ENCODE measurements at regions not wholly inside any gene's neighbourhood (a gene's known extent, or its start where the extent isn't known, plus 50 kb on each side); places are given as distances from the start of the nearest gene placed in this dataset.

GRCh38 chr13:83709426-83710132 is 172.7 kb downstream of the SLITRK1 start (continued):
- no peak for TF ChIP-seq CEBPZ (IDR thresholded peaks at IDR 0.05; ENCODE audit: low read depth, low read length)

- in situ Hi-C loops (cut with MboI) (no loop called here), intact Hi-C loops (cut with micrococcal nuclease; ENCODE audit: unreplicated experiment) (no loop called here)
- Histone ChIP-seq H4K20me1 (ENCODE audit: control insufficient read depth, insufficient read depth) (no peaks in the 10 kb centered on the region), H3K4me1 (ENCODE audit: control insufficient read depth, insufficient read depth, low read length) (no peaks in the 10 kb centered on the region), H3K9me3 (replicated peaks; ENCODE audit: control insufficient read depth, insufficient read depth, low read length) (no peaks in the 10 kb centered on the region), H3K36me3 (ENCODE audit: control insufficient read depth in 2 of 2, insufficient read depth in 2 of 2, low read length in 1 of 2) (no peaks in the 10 kb centered on the region), H3K27me3 (replicated peaks in 1 of 2; ENCODE audit: control insufficient read depth in 2 of 2, insufficient read depth in 2 of 2, low read length in 1 of 2) (no peaks in the 10 kb centered on the region), H2AFZ (ENCODE audit: control insufficient read depth, low read depth, low read length) (no peak overlapping the region), H3K4me3 (no peak overlapping the region), H3K27ac (ENCODE audit: control insufficient read depth, insufficient read depth) (no peak overlapping the region), H3K9ac (ENCODE audit: control insufficient read depth, insufficient read depth, low read length) (no peak overlapping the region), H3K79me2 (ENCODE audit: control insufficient read depth, insufficient read depth, low read length) (no peaks in the 10 kb centered on the region), H3K4me2 (ENCODE audit: control insufficient read depth, insufficient read depth) (no peak overlapping the region)
- ChIA-PET POLR2A (no interaction called here), RAD21 (ENCODE audit: unreplicated experiment) (no interaction called here), CTCF (no interaction called here), SMC1A (ENCODE audit: uncharacterized antibody, unreplicated experiment) (no interaction called here)
- DNase-seq (ENCODE audit: low read depth, low spot score), result no peak
- no peak for FAIRE-seq
- ATAC-seq, result no peak
- 0% methylated on average over 1 of the region's 1 CpG for WGBS (ENCODE audit: insufficient coverage, insufficient replicate concordance, low lambda C conversion rate, missing lambda C conversion rate)
- BruUV-seq (replicated peaks), result no TSS peak
- TF ChIP-seq CBFB (IDR thresholded peaks at IDR 0.05; ENCODE audit: low read depth) (no peak), HSF1 (IDR thresholded peaks at IDR 0.05; ENCODE audit: low read depth, low read length) (no peak), JUNB (IDR thresholded peaks at IDR 0.05) (no peak), CBX5 (IDR thresholded peaks at IDR 0.05; ENCODE audit: low read depth) (no peak), NKRF (conservative IDR thresholded peaks at IDR 0.05) (no peak), IRF4 (IDR thresholded peaks at IDR 0.05; ENCODE audit: low read depth, low read length) (no peak), MEF2A (IDR thresholded peaks at IDR 0.05; ENCODE audit: insufficient read depth, low read depth, low read length) (no peak), TCF12 (IDR thresholded peaks at IDR 0.05; ENCODE audit: low read depth, low read length) (no peak), CHD2 (IDR thresholded peaks at IDR 0.05; ENCODE audit: borderline replicate concordance, low read depth, low read length) (no peak), RAD21 (IDR thresholded peaks at IDR 0.05; ENCODE audit: insufficient read depth, low read depth, low read length) (no peak), TCF3 (IDR thresholded peaks at IDR 0.05; ENCODE audit: borderline replicate concordance, insufficient read depth, low read depth, low read length) (no peak), SPI1 (IDR thresholded peaks at IDR 0.05; ENCODE audit: borderline replicate concordance, insufficient read depth, low read depth, low read length) (no peak), EGR1 (IDR thresholded peaks at IDR 0.05; ENCODE audit: borderline replicate concordance in 1 of 2, low read depth in 2 of 2, low read length in 2 of 2) (no peak)
Observed at GRCh38 chr13:83702021-83702420, 180.3 kb downstream of the SLITRK1 start.

All from GM12878 (cell line).